Spleen (tissue), 11 donors: ENCODE measurements at regions not wholly inside any gene's neighbourhood (a gene's known extent, or its start where the extent isn't known, plus 50 kb on each side); places are given as distances from the start of the nearest gene placed in this dataset.

Source experiments
- DNase-seq: peaks from one replicate; pipeline ENCODE4 v3.0.0-alpha.2; 2020
- H3K27ac ChIP-seq, 8 donors: fragments of 200-600 bp; sonication (generic) in 7 of 8; 1 replicate in 4 of 8; 2 replicates in 4 of 8; pipeline versions ENCODE4 v1.5.0 to v1.8.0; 2016 to 2021; ENCODE audit warnings: inconsistent platforms in 4 of 8, mild to moderate bottlenecking in 4 of 8, moderate library complexity in 1 of 8
- H3K27me3 ChIP-seq, 7 donors: fragments of 200-600 bp; sonication (generic) in 6 of 7; replicated peaks in 1 of 7; 1 replicate in 4 of 7; 2 replicates in 3 of 7; pipeline versions ENCODE4 v1.5.0 to v1.8.0; 2016 to 2021; ENCODE audit warnings: inconsistent platforms in 3 of 7, mild to moderate bottlenecking in 1 of 7
- H3K36me3 ChIP-seq, 6 donors: fragments of 200-600 bp; sonication (generic) in 5 of 6; 1 replicate in 4 of 6; 2 replicates in 2 of 6; pipeline versions ENCODE4 v1.5.0 to v1.8.0; 2016 to 2021; ENCODE audit warnings: inconsistent platforms in 2 of 6
- H3K4me1 ChIP-seq, 6 donors: fragments of 200-600 bp; sonication (generic) in 5 of 6; 1 replicate in 3 of 6; 2 replicates in 3 of 6; pipeline versions ENCODE4 v1.5.0 to v1.8.0; 2016 to 2021; ENCODE audit warnings: inconsistent platforms in 3 of 6
- H3K4me3 ChIP-seq, 8 donors: fragments of 200-600 bp; sonication (generic) in 7 of 8; 1 replicate in 4 of 8; 2 replicates in 4 of 8; pipeline versions ENCODE4 v1.5.0 to v1.8.0; 2016 to 2021; ENCODE audit warnings: inconsistent platforms in 4 of 8, mild to moderate bottlenecking in 4 of 8, moderate library complexity in 2 of 8
- H3K9me3 ChIP-seq, 8 donors: fragments of 200-600 bp; sonication (generic) in 7 of 8; 1 replicate in 4 of 8; 2 replicates in 4 of 8; pipeline versions ENCODE4 v1.5.0 to v1.8.0; 2016 to 2021; ENCODE audit warnings: inconsistent platforms in 4 of 8
- POLR2A ChIP-seq, 3 donors: fragments of 450-650 bp; IDR thresholded peaks; one replicate each; pipeline ENCODE4 v1.5.1; 2017; ENCODE audit warnings: antibody characterized with exemption in 3 of 3, mild to moderate bottlenecking in 1 of 3
- POLR2AphosphoS5 ChIP-seq, 3 donors: sonication (generic); formaldehyde crosslinking; IDR thresholded peaks; one replicate each; pipeline ENCODE4 v1.5.1; 2017; ENCODE audit warnings: antibody characterized with exemption in 3 of 3
- WGBS, 5 donors: extraction: QIAGEN DNeasy Blood & Tissue Kit in 3 of 5; methylation state at CpG; one replicate each; pipeline versions ENCODE4 v1.1.5 to v1.1.7; 2013 to 2018; 5-methylcytosine and 5-hydroxymethylcytosine counted together
- intact Hi-C: fragments of 100-400 bp; cut with DNase I; formaldehyde crosslinking; loops from one replicate; pipeline ENCODE4 v1.15.0; 2023; ENCODE audit warnings: low total_unique reads
- TF ChIP-seq, protein P1 (sequence below), 11 experiments: fragments of 200-600 bp in 7 of 11; fragments of 450-650 bp in 4 of 11; sonication (generic) in 4 of 11; IDR thresholded peaks in 8 of 11; conservative IDR thresholded peaks in 3 of 11; 1 replicate in 7 of 11; 2 replicates in 4 of 11; pipeline versions ENCODE4 v1.4.0 to v1.8.0; 2016 to 2021; ENCODE audit warnings: antibody characterized with exemption in 11 of 11, inconsistent platforms in 4 of 11, mild to moderate bottlenecking in 1 of 11
- donor health status: healthy with polysubstance abuse.
- donor health status: DM: no; HTN: no; CAD: no; lungs with moderate emphysema.
- donor health status: DM: no; HTN: no; CAD: no.
- donor health status: Bipolar disorder and iron deficiency.
- donor health status: healthy.
- donor health status: DM: no; HTN: no; CAD: no.
- donor health status: DM: yes; HTN: yes; CAD: no.

DNA sequence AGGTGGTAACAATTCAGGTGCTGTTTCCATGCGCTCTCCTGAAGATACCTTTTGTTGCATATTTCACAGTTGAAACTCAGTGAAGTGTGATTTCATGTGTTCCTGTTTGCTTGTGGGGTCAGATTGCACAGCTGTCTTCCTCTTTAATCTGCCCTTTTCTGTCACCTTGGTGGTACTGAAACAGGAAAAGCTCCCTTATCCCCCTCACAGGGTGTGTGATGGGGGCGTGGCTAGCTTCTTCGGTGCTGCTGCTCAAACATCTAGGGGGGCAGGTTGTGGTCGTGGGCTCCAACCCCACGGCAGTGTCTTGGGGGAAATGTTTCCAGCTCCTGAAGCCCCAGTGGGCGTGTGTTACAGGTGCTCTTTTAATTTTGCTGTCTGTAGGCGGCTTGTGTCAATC is 107.4 kb upstream of the KLF14 start:
- Histone ChIP-seq H3K4me1 (peaks cover 0 to 14% (median 7%) of the 10 kb centered on the region in 6 donors), H3K36me3 (no peaks in the 10 kb centered on the region), H3K27me3 (peaks cover 0 to 5% (median 0%) of the 10 kb centered on the region in 7 donors), H3K4me3 (no peak overlapping the region), H3K27ac (peak overlapping the region in 2 of 8 donors; percentile 10 to 59), H3K9me3 (no peaks in the 10 kb centered on the region)
- no peak for DNase-seq
- TF ChIP-seq, protein P1, sequence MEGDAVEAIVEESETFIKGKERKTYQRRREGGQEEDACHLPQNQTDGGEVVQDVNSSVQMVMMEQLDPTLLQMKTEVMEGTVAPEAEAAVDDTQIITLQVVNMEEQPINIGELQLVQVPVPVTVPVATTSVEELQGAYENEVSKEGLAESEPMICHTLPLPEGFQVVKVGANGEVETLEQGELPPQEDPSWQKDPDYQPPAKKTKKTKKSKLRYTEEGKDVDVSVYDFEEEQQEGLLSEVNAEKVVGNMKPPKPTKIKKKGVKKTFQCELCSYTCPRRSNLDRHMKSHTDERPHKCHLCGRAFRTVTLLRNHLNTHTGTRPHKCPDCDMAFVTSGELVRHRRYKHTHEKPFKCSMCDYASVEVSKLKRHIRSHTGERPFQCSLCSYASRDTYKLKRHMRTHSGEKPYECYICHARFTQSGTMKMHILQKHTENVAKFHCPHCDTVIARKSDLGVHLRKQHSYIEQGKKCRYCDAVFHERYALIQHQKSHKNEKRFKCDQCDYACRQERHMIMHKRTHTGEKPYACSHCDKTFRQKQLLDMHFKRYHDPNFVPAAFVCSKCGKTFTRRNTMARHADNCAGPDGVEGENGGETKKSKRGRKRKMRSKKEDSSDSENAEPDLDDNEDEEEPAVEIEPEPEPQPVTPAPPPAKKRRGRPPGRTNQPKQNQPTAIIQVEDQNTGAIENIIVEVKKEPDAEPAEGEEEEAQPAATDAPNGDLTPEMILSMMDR (IDR thresholded peaks at IDR 0.05 in 8 of 11, conservative IDR thresholded peaks at IDR 0.05 in 3 of 11): no peak
- no peak for TF ChIP-seq POLR2A (IDR thresholded peaks at IDR 0.05)
- no peak for TF ChIP-seq POLR2AphosphoS5 (IDR thresholded peaks at IDR 0.05)
- intact Hi-C loops: no loop called here
- 26 to 45% (median 30%) methylated on average over 7 of the region's 7 CpGs for WGBS, 5 donors

DNA sequence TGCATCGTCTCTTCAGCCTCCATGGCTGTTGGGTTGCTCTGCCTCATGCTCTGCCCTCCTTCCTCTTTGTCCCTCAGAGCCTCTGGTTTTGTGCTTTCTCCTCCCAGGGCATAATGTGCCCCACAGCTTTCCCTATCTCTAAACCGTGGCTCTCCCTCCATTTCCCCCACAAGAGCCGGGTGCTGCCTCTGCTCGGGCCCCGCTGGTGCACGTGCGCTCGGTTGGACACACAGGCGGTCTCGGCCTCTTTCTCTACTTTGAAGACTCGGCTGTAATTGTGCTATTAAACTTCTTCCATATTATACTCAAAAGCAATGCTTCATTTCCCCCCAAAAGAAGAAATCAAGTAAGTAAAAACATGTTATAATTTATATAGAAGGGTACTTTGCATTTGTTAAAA is 109.7 kb upstream of the KLF14 start:
- no peak for DNase-seq
- intact Hi-C loops: no loop called here
- H3K27me3 ChIP-seq: no peaks in the 10 kb centered on the region
- no peak overlapping the region for H3K27ac ChIP-seq
- no peaks in the 10 kb centered on the region for H3K36me3 ChIP-seq
- H3K4me3 ChIP-seq: no peak overlapping the region
- 91 to 95% (median 94%) methylated on average over 11 of the region's 11 CpGs for WGBS, 5 donors
- TF ChIP-seq, protein P1 (IDR thresholded peaks at IDR 0.05 in 8 of 11, conservative IDR thresholded peaks at IDR 0.05 in 3 of 11): no peak
- TF ChIP-seq POLR2A (IDR thresholded peaks at IDR 0.05): no peak
- TF ChIP-seq POLR2AphosphoS5 (IDR thresholded peaks at IDR 0.05): no peak
- no peaks in the 10 kb centered on the region for H3K9me3 ChIP-seq
- H3K4me1 ChIP-seq: peaks cover 0 to 14% (median 7%) of the 10 kb centered on the region in 6 donors

DNA sequence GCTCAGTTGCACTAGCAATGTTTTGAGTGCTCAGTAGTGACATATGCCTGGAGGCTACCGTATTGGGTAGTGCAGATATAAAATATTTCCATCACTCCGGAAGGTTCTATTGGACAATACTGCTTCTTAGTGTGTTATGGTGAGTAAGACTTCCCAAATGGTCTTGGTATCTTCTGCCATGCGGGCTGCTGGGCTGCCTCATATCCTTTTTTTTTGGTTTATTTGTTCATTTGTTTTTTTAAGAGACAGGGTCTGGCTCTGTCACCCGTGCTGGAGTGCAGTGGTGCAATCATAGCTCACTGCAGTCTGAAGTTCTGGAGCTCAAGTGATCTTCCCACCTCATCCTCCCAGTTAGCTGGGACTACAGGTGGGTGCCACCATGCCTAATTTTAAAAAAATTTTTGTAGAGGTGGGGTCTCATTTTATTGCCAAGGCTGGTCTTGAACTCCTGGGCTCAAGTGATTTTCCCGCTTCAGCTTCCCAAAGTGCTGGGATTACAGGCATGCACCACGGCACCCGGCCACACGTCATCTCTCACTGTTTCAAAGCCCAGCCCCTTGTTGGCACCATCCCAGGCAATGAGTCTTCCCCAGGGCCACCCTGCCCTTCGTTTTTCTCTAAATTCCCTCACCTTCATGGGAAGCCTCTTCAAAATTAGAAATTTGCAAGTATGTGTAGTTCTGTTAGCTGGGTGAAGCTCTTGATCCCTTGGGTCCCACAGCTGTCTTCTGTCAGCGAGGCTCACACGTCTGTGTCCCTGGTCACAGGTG is 111.0 kb upstream of the KLF14 start:
- intact Hi-C loops: no loop called here
- no peaks in the 10 kb centered on the region for H3K27me3 ChIP-seq
- H3K27ac ChIP-seq: no peak overlapping the region
- no peak for DNase-seq
- WGBS, 5 donors: 83 to 90% (median 88%) methylated on average over 11 of the region's 11 CpGs
- peaks cover 0 to 14% (median 7%) of the 10 kb centered on the region in 6 donors for H3K4me1 ChIP-seq
- H3K9me3 ChIP-seq: no peaks in the 10 kb centered on the region
- H3K36me3 ChIP-seq: no peaks in the 10 kb centered on the region
- no peak overlapping the region for H3K4me3 ChIP-seq
- TF ChIP-seq POLR2A (IDR thresholded peaks at IDR 0.05): no peak
- no peak for TF ChIP-seq POLR2AphosphoS5 (IDR thresholded peaks at IDR 0.05)
- TF ChIP-seq, protein P1 (IDR thresholded peaks at IDR 0.05 in 8 of 11, conservative IDR thresholded peaks at IDR 0.05 in 3 of 11): no peak

DNA sequence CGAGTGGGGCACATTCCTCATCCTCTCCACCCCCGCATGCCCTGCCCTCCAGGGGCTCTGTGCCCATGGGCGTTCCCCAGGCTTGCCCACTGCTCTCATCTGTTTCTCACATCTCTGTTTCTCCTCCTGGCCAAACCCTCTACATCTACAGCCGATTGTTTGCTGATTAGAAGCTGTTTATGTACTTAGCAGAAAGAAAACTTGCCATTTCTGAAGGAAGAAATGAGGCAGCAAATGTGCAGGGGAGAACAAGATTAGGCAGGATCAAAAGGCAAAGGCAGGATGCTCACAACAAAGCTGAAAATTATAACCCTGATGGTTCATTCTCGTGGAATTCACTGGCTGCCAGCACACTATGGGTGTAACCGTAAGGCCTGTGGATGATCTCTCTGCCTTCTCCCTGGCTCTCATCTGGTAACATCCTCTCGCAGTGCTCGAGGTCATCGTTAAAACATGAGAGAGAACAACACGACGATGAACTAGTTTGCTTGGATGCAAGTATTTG is 111.6 kb upstream of the KLF14 start:
- H3K27me3 ChIP-seq: no peaks in the 10 kb centered on the region
- no peak overlapping the region for H3K27ac ChIP-seq
- TF ChIP-seq POLR2AphosphoS5 (IDR thresholded peaks at IDR 0.05): no peak
- TF ChIP-seq POLR2A (IDR thresholded peaks at IDR 0.05): no peak
- TF ChIP-seq, protein P1 (IDR thresholded peaks at IDR 0.05 in 8 of 11, conservative IDR thresholded peaks at IDR 0.05 in 3 of 11): no peak
- H3K4me3 ChIP-seq: no peak overlapping the region
- H3K4me1 ChIP-seq: peaks cover 0 to 14% (median 7%) of the 10 kb centered on the region in 6 donors
- intact Hi-C loops: no loop called here
- no peaks in the 10 kb centered on the region for H3K9me3 ChIP-seq
- DNase-seq: no peak
- WGBS, 5 donors: 77 to 88% (median 83%) methylated on average over 11 of the region's 11 CpGs
- no peaks in the 10 kb centered on the region for H3K36me3 ChIP-seq
